Prostate gland (tissue), 2 donors: ENCODE measurements at regions not wholly inside any gene's neighbourhood (a gene's known extent, or its start where the extent isn't known, plus 50 kb on each side); places are given as distances from the start of the nearest gene placed in this dataset.

ENCODE experiments used
- CTCF ChIP-seq, 4 experiments: fragments of 200-600 bp in 2 of 4; fragments of 450-650 bp in 2 of 4; sonication (generic) in 2 of 4; IDR thresholded peaks; 1 replicate in 3 of 4; 2 replicates in 1 of 4; pipeline ENCODE4 v1.5.1; 2016 to 2019; ENCODE audit warnings: antibody characterized with exemption in 4 of 4, mild to moderate bottlenecking in 2 of 4, moderate library complexity in 2 of 4
- POLR2A ChIP-seq: fragments of 450-650 bp; IDR thresholded peaks from one replicate; pipeline ENCODE4 v1.6.1; 2016; ENCODE audit warnings: antibody characterized with exemption, mild to moderate bottlenecking

- TF ChIP-seq POLR2A = no peak
- no peak for TF ChIP-seq CTCF (IDR thresholded peaks at IDR 0.05)
Measured at GRCh38 chr2:428591-428990, 140.7 kb upstream of the ALKAL2 start.
